ENCODE measurements at regions not wholly inside any gene's neighbourhood (a gene's known extent, or its start where the extent isn't known, plus 50 kb on each side); places are given as distances from the start of the nearest gene placed in this dataset.

DNA sequence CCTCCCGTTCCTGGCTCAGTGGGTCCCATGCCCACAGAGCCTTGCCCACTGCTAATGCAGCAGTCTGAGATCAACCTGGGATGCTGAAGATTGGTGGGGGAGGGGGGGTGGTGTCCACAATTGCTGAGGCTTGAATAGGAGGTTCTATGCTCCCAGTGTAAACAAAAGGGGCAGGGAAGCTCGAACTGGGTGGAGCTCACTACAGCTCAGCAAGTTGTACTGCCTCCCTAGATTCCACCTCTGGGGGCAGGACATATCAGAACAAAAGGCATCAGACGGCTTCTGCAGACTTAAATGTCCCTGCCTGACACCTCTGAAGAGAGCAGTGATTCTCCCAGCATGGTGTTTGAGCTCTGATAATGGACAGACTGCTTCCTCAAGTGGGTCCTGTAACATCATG is 885.6 kb upstream of the COX7C start:
- H3K27ac Mint-ChIP-seq, result no peak overlapping the region
- ChIA-PET CTCF (no interaction called here), POLR2A (no interaction called here)
- no peaks in the 10 kb centered on the region for H3K27me3 Mint-ChIP-seq
- no peak for DNase-seq
- intact Hi-C loops (cut with micrococcal nuclease), result no loop called here
- peaks cover 11% of the 10 kb centered on the region for H3K9me3 Mint-ChIP-seq
- no peaks in the 10 kb centered on the region for H3K36me3 Mint-ChIP-seq
- H3K4me1 Mint-ChIP-seq (ENCODE audit: low read depth), result no peaks in the 10 kb centered on the region
- no peak overlapping the region for H3K4me3 Mint-ChIP-seq

DNA sequence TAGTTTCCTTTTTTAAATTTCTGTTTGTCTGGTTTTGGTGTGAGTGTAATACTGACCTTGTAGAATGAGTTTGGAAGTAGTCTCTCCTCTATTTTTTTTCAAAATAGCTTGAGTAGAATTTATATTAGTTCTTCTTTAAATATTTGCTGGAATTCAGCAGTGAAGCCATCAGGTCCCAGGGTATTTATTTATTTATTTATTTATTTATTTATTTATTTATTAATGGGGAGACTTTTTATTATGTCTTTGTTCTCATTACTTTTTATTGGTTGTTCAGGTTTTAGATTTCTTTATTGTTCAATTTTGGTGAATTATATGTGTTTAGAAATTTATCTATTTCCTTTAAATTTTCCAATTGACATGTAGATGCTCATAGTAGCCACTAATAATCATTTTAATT is 875.8 kb upstream of the COX7C start:
- peaks cover 16% of the 10 kb centered on the region for H3K9me3 Mint-ChIP-seq
- no peaks in the 10 kb centered on the region for H3K4me1 Mint-ChIP-seq (ENCODE audit: low read depth)
- H3K4me3 Mint-ChIP-seq, result no peak overlapping the region
- intact Hi-C loops (cut with micrococcal nuclease), result no loop called here
- ChIA-PET CTCF (no interaction called here), POLR2A (no interaction called here)
- H3K36me3 Mint-ChIP-seq, result no peaks in the 10 kb centered on the region
- H3K27me3 Mint-ChIP-seq, result no peaks in the 10 kb centered on the region
- no peak for DNase-seq
- no peak overlapping the region for H3K27ac Mint-ChIP-seq

DNA sequence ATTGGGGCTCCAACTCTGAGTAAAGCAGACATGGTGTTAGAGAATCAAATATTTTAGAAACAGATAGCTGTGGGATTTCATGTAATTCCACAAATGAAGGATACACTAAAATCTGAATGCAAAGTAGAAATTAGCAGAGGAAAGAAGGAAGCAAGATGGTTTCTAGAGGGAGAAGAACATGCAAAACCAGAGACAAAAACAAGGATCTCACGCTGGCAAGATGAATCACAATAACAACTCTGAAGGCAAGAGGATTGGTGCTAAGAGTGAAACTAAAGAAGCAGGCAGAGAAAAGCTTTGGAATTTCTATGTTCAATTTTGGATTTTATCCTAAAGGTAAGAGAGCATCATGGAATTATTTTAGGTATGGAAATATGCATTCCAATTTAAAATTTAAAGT is 857.2 kb upstream of the COX7C start:
- POLR2A ChIA-PET, result no interaction called here
- no peak overlapping the region for H3K27ac Mint-ChIP-seq
- CTCF ChIA-PET, result no interaction called here
- no peak overlapping the region for H3K4me3 Mint-ChIP-seq
- no peak for DNase-seq
- peaks cover 6% of the 10 kb centered on the region for H3K9me3 Mint-ChIP-seq
- no peaks in the 10 kb centered on the region for H3K4me1 Mint-ChIP-seq (ENCODE audit: low read depth)
- H3K36me3 Mint-ChIP-seq, result no peaks in the 10 kb centered on the region
- no peaks in the 10 kb centered on the region for H3K27me3 Mint-ChIP-seq
- intact Hi-C loops (cut with micrococcal nuclease), result no loop called here

DNA sequence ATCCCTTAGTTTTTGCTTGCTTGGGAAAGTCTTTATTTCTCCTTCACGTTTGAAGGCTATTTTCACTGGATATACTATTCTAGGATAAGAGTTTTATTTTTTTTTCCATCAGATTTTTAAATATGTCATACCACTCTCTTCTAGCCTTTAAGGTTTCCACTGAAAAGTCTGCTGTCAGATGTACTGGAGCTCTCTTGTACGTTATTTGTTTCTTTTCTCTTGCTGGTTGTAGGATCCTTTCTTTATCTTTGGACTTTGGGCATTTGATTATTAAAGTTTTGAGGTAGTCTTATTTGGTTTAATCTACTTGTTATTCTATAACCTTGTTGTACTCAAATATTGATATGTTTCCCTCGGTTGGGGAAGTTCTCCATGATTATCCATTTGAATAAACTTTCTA is 848.4 kb upstream of the COX7C start:
- Mint-ChIP-seq H3K27ac (no peak overlapping the region), H3K4me3 (no peak overlapping the region), H3K36me3 (no peaks in the 10 kb centered on the region), H3K27me3 (no peaks in the 10 kb centered on the region), H3K4me1 (ENCODE audit: low read depth) (no peaks in the 10 kb centered on the region), H3K9me3 (peaks cover 31% of the 10 kb centered on the region)
- no peak for DNase-seq
- intact Hi-C loops (cut with micrococcal nuclease), result no loop called here
- ChIA-PET CTCF (interaction anchor here (1.1 kb wide), 1 partner anchor 10 kb away, joined by 3 read pairs; no protein-coding TSS in a partner anchor), POLR2A (no interaction called here)

DNA sequence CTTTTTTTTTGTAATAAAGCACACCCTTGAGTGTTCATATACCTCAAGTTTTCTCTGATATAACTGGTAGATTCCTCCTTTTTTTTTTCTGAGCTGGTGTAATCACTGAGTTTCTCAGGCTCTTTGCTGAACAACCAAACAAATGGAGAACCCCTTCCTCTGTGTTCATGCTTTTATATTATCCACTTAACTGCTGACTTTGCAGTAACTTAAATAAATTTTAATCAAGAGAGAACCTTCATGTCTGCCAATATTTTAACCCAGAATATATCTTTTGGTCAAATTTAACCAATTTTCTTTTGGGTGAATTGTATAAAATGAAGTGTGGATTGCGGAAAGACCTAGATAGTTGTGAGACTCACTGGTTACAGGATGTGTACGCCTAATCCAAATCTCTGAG is 833.0 kb upstream of the COX7C start:
- no peak for DNase-seq
- Mint-ChIP-seq H3K4me3 (no peak overlapping the region), H3K9me3 (peaks cover 3% of the 10 kb centered on the region), H3K27ac (no peak overlapping the region), H3K36me3 (no peaks in the 10 kb centered on the region), H3K27me3 (no peaks in the 10 kb centered on the region), H3K4me1 (ENCODE audit: low read depth) (no peaks in the 10 kb centered on the region)
- ChIA-PET POLR2A (no interaction called here), CTCF (no interaction called here)
- intact Hi-C loops (cut with micrococcal nuclease), result no loop called here

DNA sequence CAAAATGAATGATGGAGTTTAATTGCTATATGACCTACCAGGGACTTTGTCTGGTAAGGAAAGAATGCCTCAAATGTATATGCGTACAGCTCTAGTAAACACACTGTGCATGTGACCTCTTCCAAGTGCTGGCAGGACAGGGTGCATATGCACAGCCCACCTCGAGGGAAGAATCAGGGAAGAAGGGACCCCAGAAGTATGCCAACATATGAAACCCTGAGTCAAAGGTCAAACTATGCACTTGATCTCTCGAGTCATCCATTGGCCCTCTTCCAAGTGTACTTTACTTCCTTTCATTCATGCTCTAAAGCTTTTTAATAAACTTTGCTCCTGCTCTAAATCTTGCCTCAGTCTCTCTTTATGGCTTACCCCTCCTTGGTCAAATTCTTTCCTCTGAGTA is 804.6 kb upstream of the COX7C start:
- no peaks in the 10 kb centered on the region for H3K27me3 Mint-ChIP-seq
- H3K4me3 Mint-ChIP-seq, result no peak overlapping the region
- no peak overlapping the region for H3K27ac Mint-ChIP-seq
- H3K9me3 Mint-ChIP-seq, result peaks cover 3% of the 10 kb centered on the region
- intact Hi-C loops (cut with micrococcal nuclease), result no loop called here
- ChIA-PET CTCF (no interaction called here), POLR2A (no interaction called here)
- H3K4me1 Mint-ChIP-seq (ENCODE audit: low read depth), result no peaks in the 10 kb centered on the region
- no peak for DNase-seq
- no peaks in the 10 kb centered on the region for H3K36me3 Mint-ChIP-seq

DNA sequence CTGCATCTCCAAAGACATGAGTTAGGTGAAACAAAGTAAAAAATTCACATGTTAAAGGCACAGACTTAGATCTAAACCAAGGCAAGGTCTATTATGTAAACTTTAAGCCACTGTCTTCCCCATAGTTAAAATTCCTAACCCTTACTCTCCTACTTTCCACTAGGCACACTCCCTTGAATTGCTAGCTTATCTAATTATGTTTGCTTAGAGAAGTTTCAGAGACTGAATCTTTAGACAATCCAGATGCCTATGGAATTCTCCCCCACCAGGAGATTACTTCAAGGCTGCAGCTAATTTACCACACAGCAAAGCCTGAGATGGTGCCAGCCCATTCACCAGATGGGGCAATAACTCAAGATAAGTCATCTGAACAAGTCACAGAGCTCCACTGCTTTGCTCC is 803.1 kb upstream of the COX7C start:
- Mint-ChIP-seq H3K4me1 (ENCODE audit: low read depth) (no peaks in the 10 kb centered on the region), H3K27ac (no peak overlapping the region), H3K4me3 (no peak overlapping the region), H3K9me3 (peaks cover 3% of the 10 kb centered on the region), H3K36me3 (no peaks in the 10 kb centered on the region), H3K27me3 (no peaks in the 10 kb centered on the region)
- POLR2A ChIA-PET, result interaction anchor here (0.7 kb wide), 1 partner anchor 504 kb away, joined by 3 read pairs; no protein-coding TSS in a partner anchor
- CTCF ChIA-PET, result no interaction called here
- DNase-seq, result no peak
- intact Hi-C loops (cut with micrococcal nuclease), result no loop called here

DNA sequence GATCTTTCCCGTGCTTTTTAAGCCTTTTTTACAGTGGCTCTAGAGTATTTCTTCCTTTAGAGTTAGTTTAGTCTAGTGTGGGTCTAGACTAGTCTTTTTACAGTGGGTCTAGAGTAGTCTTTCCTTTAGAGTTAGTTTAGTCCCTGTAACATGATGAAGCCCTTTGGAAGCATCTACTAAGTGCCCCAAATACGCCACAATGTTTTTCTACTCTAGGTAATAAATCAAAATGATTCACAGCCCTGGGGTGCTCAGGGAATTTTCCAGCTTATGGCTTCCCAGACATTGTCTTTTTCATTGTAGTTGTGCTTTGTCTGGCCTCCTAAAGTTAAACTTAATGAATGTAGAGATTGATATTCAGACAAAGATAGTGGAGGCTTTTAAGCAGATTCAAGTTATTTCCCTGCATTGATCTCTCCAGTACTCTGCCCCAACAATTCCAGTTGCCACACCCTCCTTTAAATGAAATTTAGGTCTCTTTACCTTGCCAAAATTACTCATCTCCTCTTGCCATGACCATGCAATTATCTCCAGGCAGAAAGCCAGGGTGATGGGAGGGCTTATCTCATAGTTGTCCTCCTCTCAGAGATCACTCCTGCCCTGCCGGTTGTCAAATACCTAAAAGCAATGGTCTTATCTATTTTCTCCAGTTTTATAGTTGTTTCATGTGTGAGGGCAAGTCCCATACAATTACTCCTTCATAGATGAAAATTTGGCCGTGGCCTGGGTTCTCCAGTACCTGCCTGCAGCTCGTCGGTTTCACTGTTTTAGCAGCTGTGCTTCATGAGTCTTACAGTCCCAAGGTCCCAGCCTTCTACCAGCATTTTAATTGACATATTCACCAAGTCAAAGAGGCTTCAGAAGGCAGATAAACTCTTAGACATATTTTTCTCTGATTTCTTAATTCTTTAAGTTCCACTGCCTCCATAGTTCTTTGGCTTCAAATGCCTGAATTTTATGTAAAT is 794.0 kb upstream of the COX7C start:
- no peaks in the 10 kb centered on the region for H3K27me3 Mint-ChIP-seq
- ChIA-PET POLR2A (no interaction called here), CTCF (no interaction called here)
- H3K9me3 Mint-ChIP-seq, result no peaks in the 10 kb centered on the region
- no peak overlapping the region for H3K27ac Mint-ChIP-seq
- no peaks in the 10 kb centered on the region for H3K36me3 Mint-ChIP-seq
- H3K4me3 Mint-ChIP-seq, result no peak overlapping the region
- intact Hi-C loops (cut with micrococcal nuclease), result no loop called here
- DNase-seq, result no peak
- H3K4me1 Mint-ChIP-seq (ENCODE audit: low read depth), result no peaks in the 10 kb centered on the region

DNA sequence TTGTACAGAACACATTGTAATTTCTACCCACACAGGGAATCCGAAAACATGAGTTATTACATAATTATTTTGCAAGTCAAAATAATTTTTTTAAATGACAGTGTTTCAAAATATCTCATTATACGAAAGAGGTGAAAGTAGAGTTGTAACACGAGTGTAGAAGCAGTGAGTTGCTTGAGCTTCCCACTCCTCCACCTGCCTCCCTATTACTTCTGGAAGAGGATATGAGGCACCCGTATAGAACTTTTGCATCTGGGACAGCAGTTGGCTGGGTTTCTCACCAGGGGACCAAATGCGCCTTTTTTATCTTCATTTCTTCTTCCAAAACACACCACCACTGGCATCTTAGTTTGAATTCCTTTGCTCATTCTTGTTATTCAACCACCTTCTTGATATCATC is 779.0 kb upstream of the COX7C start:
- CTCF ChIA-PET, result no interaction called here
- no peaks in the 10 kb centered on the region for H3K27me3 Mint-ChIP-seq
- POLR2A ChIA-PET, result no interaction called here
- no peak for DNase-seq
- no peaks in the 10 kb centered on the region for H3K4me1 Mint-ChIP-seq (ENCODE audit: low read depth)
- no peaks in the 10 kb centered on the region for H3K36me3 Mint-ChIP-seq
- intact Hi-C loops (cut with micrococcal nuclease), result no loop called here
- H3K4me3 Mint-ChIP-seq, result no peak overlapping the region
- H3K27ac Mint-ChIP-seq, result no peak overlapping the region
- peaks cover 4% of the 10 kb centered on the region for H3K9me3 Mint-ChIP-seq

DNA sequence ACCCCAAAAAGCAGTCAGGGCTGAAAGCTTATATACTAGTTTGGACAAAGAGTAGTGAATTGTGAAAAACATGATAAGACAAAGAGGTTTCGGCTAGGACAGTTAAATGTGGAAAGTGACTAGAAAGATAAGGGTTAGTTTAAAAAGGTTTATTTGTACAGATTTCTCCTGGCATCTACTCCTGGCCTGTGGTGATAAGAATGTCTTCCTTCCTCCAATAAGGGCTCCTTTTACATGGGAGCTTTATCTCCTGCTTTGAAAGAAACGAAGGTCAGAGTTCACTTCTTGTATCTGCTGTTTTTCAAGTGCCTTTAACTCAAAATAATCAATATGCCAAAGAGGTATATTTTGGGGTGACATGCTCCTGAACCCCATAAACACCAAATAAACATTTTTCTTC is 776.1 kb upstream of the COX7C start:
- POLR2A ChIA-PET, result no interaction called here
- H3K4me1 Mint-ChIP-seq (ENCODE audit: low read depth), result no peaks in the 10 kb centered on the region

DNA sequence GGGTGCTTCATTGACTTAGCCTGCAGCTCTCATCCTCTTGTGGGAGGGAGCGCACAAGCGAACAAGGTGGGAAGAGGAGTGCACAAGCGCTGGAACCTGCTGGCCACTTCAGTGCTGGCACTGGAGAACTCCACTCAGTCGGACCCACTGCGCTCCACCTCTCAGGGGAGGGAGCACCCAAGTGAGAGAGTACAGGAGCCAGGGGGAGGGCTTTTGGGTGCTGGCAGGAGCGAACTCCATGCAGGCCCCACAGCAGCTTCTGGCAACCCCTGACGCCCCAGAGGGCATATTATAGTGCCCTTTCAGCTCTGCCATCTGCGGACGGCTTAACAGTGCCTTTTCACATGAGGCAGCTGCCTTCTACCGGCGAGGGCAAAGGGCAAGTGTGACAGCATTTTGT is 774.2 kb upstream of the COX7C start:
- no peak for DNase-seq
- intact Hi-C loops (cut with micrococcal nuclease), result no loop called here
- ChIA-PET POLR2A (no interaction called here), CTCF (no interaction called here)
- Mint-ChIP-seq H3K27ac (no peak overlapping the region), H3K4me1 (ENCODE audit: low read depth) (no peaks in the 10 kb centered on the region), H3K36me3 (no peaks in the 10 kb centered on the region), H3K9me3 (peaks cover 11% of the 10 kb centered on the region), H3K4me3 (no peak overlapping the region), H3K27me3 (no peaks in the 10 kb centered on the region)

More for the DNA sequence above, 776.1 kb upstream of the COX7C start:
- no peaks in the 10 kb centered on the region for H3K27me3 Mint-ChIP-seq
- no peak overlapping the region for H3K4me3 Mint-ChIP-seq
- peaks cover 11% of the 10 kb centered on the region for H3K9me3 Mint-ChIP-seq
- CTCF ChIA-PET, result no interaction called here
- no peak for DNase-seq
- H3K27ac Mint-ChIP-seq, result no peak overlapping the region
- H3K36me3 Mint-ChIP-seq, result no peaks in the 10 kb centered on the region
- intact Hi-C loops (cut with micrococcal nuclease), result no loop called here

DNA sequence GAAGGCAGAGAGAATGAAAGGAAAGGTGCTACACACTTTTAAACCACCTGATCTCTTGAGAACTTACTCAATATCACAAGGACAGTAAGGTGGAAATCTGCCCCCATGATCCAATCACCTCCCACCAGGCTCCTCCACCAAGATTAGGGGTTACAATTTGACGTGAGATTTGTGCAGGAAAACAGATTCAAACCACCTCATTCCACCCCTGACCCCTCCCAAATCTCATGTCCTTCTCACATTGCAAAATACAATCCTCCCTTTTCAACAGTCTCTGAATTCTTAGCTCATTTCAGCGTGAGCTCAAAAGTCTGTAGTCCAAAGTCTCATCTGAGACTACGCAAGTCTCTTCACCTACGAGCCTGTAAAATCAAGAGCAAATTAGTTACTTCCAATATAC is 768.3 kb upstream of the COX7C start:
- ChIA-PET CTCF (no interaction called here), POLR2A (no interaction called here)
- no peaks in the 10 kb centered on the region for H3K36me3 Mint-ChIP-seq
- intact Hi-C loops (cut with micrococcal nuclease), result no loop called here
- H3K4me1 Mint-ChIP-seq (ENCODE audit: low read depth), result no peaks in the 10 kb centered on the region
- H3K27ac Mint-ChIP-seq, result no peak overlapping the region
- DNase-seq, result no peak
- no peak overlapping the region for H3K4me3 Mint-ChIP-seq
- H3K9me3 Mint-ChIP-seq, result peaks cover 6% of the 10 kb centered on the region
- H3K27me3 Mint-ChIP-seq, result no peaks in the 10 kb centered on the region

DNA sequence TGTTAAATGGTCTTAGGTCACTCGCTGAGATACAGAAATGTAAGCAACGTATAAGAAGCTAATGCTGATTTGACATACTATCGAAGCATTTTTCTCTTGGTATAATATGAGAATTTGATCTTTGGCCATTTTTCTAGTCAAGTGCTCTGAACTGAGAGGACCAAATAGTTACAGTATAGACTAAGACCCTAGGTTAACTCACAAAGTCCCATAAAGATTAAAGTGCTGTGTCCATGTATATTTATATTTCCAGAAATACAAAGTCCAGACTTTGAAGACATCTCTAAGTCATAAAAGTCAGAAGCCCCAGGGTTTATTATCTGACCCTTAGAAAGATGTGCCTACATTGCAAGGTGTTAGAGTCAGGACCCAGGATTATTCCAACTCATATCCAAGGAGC is 752.4 kb upstream of the COX7C start:
- Mint-ChIP-seq H3K27me3 (no peaks in the 10 kb centered on the region), H3K4me3 (no peak overlapping the region), H3K36me3 (no peaks in the 10 kb centered on the region), H3K9me3 (peaks cover 4% of the 10 kb centered on the region), H3K4me1 (ENCODE audit: low read depth) (no peaks in the 10 kb centered on the region), H3K27ac (no peak overlapping the region)
- ChIA-PET CTCF (no interaction called here), POLR2A (no interaction called here)
- intact Hi-C loops (cut with micrococcal nuclease), result no loop called here
- no peak for DNase-seq

Measured in activated CD4-positive, alpha-beta memory T cell treated with anti-CD3 and anti-CD28 coated beads for 36 hours (primary cell).